HepG2 (cell line): ENCODE measurements at regions not wholly inside any gene's neighbourhood (a gene's known extent, or its start where the extent isn't known, plus 50 kb on each side); places are given as distances from the start of the nearest gene placed in this dataset.

Experiments
- ATAC-seq: fragments of 200-7000 bp; cut with Tn5 transposase; 3 replicates; pipeline ENCODE4 v1.9.1; 2020; ENCODE audit warnings: mild to moderate bottlenecking, moderate library complexity
- BruUV-seq: library from RNA; stranded (reverse); fragments of 400-500 nt; replicated peaks from 2 replicates; lab custom pipeline; 2021; lab: Mats Ljungman, UMichigan
- CTCF ChIA-PET: fragments of 300-600 bp; formaldehyde crosslinking; extraction: SDS; loops from one replicate; lab custom pipeline; 2021; ENCODE audit warnings: low total read pairs, inconsistent platforms, low intra/inter-chr PET ratio; lab: Yijun Ruan, JAX
- POLR2A ChIA-PET: fragments of 350-600 bp; sonication (Branson Sonifier 250); formaldehyde crosslinking; loops from one replicate; lab custom pipeline; 2020; ENCODE audit warnings: antibody characterized with exemption, inconsistent platforms; lab: Yijun Ruan, JAX
- DNase-seq: peaks from one replicate; pipeline ENCODE4 v3.0.0-alpha.2; 2015; ENCODE audit warnings: low spot score
- FAIRE-seq: peaks from 3 replicates; lab custom pipeline; 2011; peaks lifted over from hg19 to GRCh38; lab: Jason Lieb, UNC
- H2AFZ ChIP-seq: one replicate; pipeline ENCODE4 v1.6.1; 2011; ENCODE audit warnings: low read length, inconsistent platforms
- H3K27ac ChIP-seq: fragments of 300-600 bp; 3 replicates; pipeline ENCODE4 v1.8.0; 2011; ENCODE audit warnings: mixed run types, mild to moderate bottlenecking, mixed read lengths, low read length, inconsistent platforms; ENCODE audit not compliant: insufficient read depth; ENCODE audit errors: extremely low read length
- H3K27me3 ChIP-seq, 2 experiments: fragments of 200-600 bp in 1 of 2; 2 replicates in 1 of 2; 3 replicates in 1 of 2; pipeline versions ENCODE4 v1.6.0 to v1.8.0; 2011; ENCODE audit warnings: low read length in 2 of 2, mild to moderate bottlenecking in 2 of 2, moderate library complexity in 2 of 2, inconsistent platforms in 1 of 2; ENCODE audit not compliant: insufficient read depth in 2 of 2, control insufficient read depth in 1 of 2
- H3K36me3 ChIP-seq, 2 experiments: fragments of 200-600 bp in 1 of 2; replicated peaks in 1 of 2; 2 replicates in 1 of 2; 3 replicates in 1 of 2; pipeline versions ENCODE4 v1.5.1 to v1.8.0; 2011; ENCODE audit warnings: low read length in 2 of 2, inconsistent platforms in 1 of 2; ENCODE audit not compliant: insufficient read depth in 2 of 2, control insufficient read depth in 1 of 2
- H3K4me1 ChIP-seq: 2 replicates; pipeline ENCODE4 v1.5.1; 2012; ENCODE audit warnings: low read length, inconsistent platforms; ENCODE audit not compliant: insufficient read depth
- H3K4me2 ChIP-seq: 2 replicates; pipeline ENCODE4 v1.6.0; 2011; ENCODE audit warnings: low read depth, low read length, inconsistent platforms
- H3K4me3 ChIP-seq, 3 experiments: fragments of 200-600 bp in 1 of 3; sonication (generic), shearing (Covaris generic) in 1 of 3; replicated peaks in 1 of 3; 2 replicates each; pipeline ENCODE4 v1.5.1; 2011 to 2016; ENCODE audit warnings: low read length in 3 of 3, inconsistent platforms in 2 of 3, low read depth in 2 of 3, mild to moderate bottlenecking in 2 of 3, control low read depth in 1 of 3, mixed read lengths in 1 of 3; ENCODE audit not compliant: insufficient read depth in 1 of 3
- H3K79me2 ChIP-seq: one replicate; pipeline ENCODE4 v1.6.1; 2011; ENCODE audit warnings: low read length, inconsistent platforms; ENCODE audit not compliant: insufficient read depth
- H3K9ac ChIP-seq: 2 replicates; pipeline ENCODE4 v1.6.0; 2011; ENCODE audit warnings: mild to moderate bottlenecking, low read depth, low read length, inconsistent platforms; ENCODE audit not compliant: insufficient read depth
- H3K9me3 ChIP-seq: 2 replicates; pipeline ENCODE4 v1.5.1; 2012; ENCODE audit warnings: mild to moderate bottlenecking, low read length
- H4K20me1 ChIP-seq: 2 replicates; pipeline ENCODE4 v1.6.0; 2011; ENCODE audit warnings: inconsistent platforms, mild to moderate bottlenecking, low read length, moderate library complexity; ENCODE audit not compliant: insufficient read depth
- DZIP1 ChIP-seq: sonication (generic); formaldehyde crosslinking; IDR thresholded peaks from 2 replicates; pipeline ENCODE4 v1.5.0; 2020; ENCODE audit warnings: mild to moderate bottlenecking, missing genetic modification reagents
- GABPB1 ChIP-seq: IDR thresholded peaks from 2 replicates; pipeline ENCODE4 v1.6.1; 2016; ENCODE audit warnings: mild to moderate bottlenecking, missing genetic modification reagents, moderate library complexity, missing compliant biosample characterization
- KAT8 ChIP-seq: IDR thresholded peaks from 2 replicates; pipeline ENCODE4 v1.6.1; 2016; ENCODE audit warnings: missing genetic modification reagents, missing compliant biosample characterization
- KLF16 ChIP-seq, 2 experiments: sonication (generic) in 1 of 2; formaldehyde crosslinking in 1 of 2; IDR thresholded peaks; 2 replicates each; pipeline versions ENCODE4 v1.6.1 to v1.8.0; 2016 to 2023; ENCODE audit warnings: missing genetic modification reagents in 2 of 2, missing compliant biosample characterization in 1 of 2
- MBD4 ChIP-seq: IDR thresholded peaks from 2 replicates; pipeline ENCODE4 v1.6.1; 2012; ENCODE audit warnings: low read length, inconsistent platforms, borderline replicate concordance
- MTA3 ChIP-seq: sonication (generic); formaldehyde crosslinking; IDR thresholded peaks from 2 replicates; pipeline ENCODE4 v1.4.0; 2020; ENCODE audit warnings: missing genetic modification reagents
- PTBP1 ChIP-seq: fragments of 200-400 bp; formaldehyde crosslinking; IDR thresholded peaks from 2 replicates; pipeline ENCODE4 v1.6.1; 2018; ENCODE audit warnings: low read length, low read depth; ENCODE audit not compliant: poor library complexity, severe bottlenecking
- YEATS2 ChIP-seq: sonication (generic); formaldehyde crosslinking; IDR thresholded peaks from 2 replicates; pipeline ENCODE4 v1.4.0; 2020; ENCODE audit warnings: missing genetic modification reagents, borderline replicate concordance
- ZBTB21 ChIP-seq: sonication (generic); formaldehyde crosslinking; IDR thresholded peaks from 2 replicates; pipeline ENCODE4 v1.4.0; 2020; ENCODE audit warnings: missing genetic modification reagents
- ZNF232 ChIP-seq: sonication (generic); formaldehyde crosslinking; IDR thresholded peaks from 2 replicates; pipeline ENCODE4 v1.4.0; 2020; ENCODE audit warnings: missing genetic modification reagents, borderline replicate concordance
- ZNF431 ChIP-seq: sonication (generic); formaldehyde crosslinking; IDR thresholded peaks from 2 replicates; pipeline ENCODE4 v1.9.0; 2022; ENCODE audit warnings: missing genetic modification reagents, low read depth, mild to moderate bottlenecking, borderline replicate concordance
- ZNF44 ChIP-seq: sonication (generic); formaldehyde crosslinking; IDR thresholded peaks from 2 replicates; pipeline ENCODE4 v1.5.1; 2020; ENCODE audit warnings: mild to moderate bottlenecking, missing genetic modification reagents
- ZNF576 ChIP-seq: sonication (generic); formaldehyde crosslinking; IDR thresholded peaks from 2 replicates; pipeline ENCODE4 v1.4.0; 2020; ENCODE audit warnings: mild to moderate bottlenecking, missing genetic modification reagents
- ZNF644 ChIP-seq: IDR thresholded peaks from 2 replicates; pipeline ENCODE4 v1.6.1; 2016; ENCODE audit warnings: low read depth
- ZNF746 ChIP-seq: sonication (generic); formaldehyde crosslinking; IDR thresholded peaks from 2 replicates; pipeline ENCODE4 v1.8.0; 2022; ENCODE audit warnings: mild to moderate bottlenecking, missing genetic modification reagents
- ZNF747 ChIP-seq: sonication (generic); formaldehyde crosslinking; IDR thresholded peaks from 2 replicates; pipeline ENCODE4 v1.8.1; 2023; ENCODE audit warnings: missing genetic modification reagents, mild to moderate bottlenecking, borderline replicate concordance
- WGBS: methylation state at CpG from one replicate; pipeline ENCODE4 v1.1.6; 2017; ENCODE audit warnings: low lambda C conversion rate; 5-methylcytosine and 5-hydroxymethylcytosine counted together
- in situ Hi-C: cut with HindIII; loops from 2 replicates; pipeline ENCODE4 v1.10.0; 2017; ENCODE audit warnings: low pct_unique_long_range_greater_than_20kb; ENCODE audit not compliant: extremely low pct_ligation_motif_present
- intact Hi-C: fragments of 100-400 bp; cut with micrococcal nuclease; formaldehyde crosslinking; loops from one replicate; pipeline ENCODE4 v1.10.0; 2022; ENCODE audit not compliant: unreplicated experiment

DNA sequence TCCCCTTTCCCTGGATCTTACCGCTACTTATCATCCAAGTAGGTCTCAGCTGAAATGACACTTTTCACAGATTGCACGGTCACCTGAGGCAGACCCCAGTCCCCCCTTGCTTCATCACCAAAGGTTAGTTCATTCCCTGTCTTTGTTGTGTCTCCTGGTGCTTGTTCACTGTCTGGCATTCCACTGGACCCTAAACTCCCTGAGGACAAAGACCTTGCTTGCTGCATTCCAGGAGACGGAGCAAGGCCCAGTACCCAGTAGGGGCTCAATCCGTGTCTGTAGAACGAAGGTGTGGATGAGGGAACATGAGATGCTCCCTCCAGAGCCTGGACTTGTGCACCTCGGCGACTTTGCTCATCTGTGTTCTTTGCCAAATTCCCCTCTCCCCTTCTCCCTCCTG lies 160.0 kb downstream of the RAB11FIP2 start:
- ATAC-seq (no peak), DNase-seq (no peak), FAIRE-seq (no peak)
- Histone ChIP-seq H3K4me2 (no peak overlapping the region), H3K27me3 (peaks cover 0 to 20% of the 10 kb centered on the region in 2 experiments; a peak in 3 of 5 replicates), H3K4me3 (no peak overlapping the region), H3K36me3 (no peaks in the 10 kb centered on the region), H2AFZ (no peak overlapping the region), H3K9me3 (no peaks in the 10 kb centered on the region), H3K4me1 (no peaks in the 10 kb centered on the region), H3K79me2 (no peaks in the 10 kb centered on the region), H3K27ac (no peak overlapping the region), H4K20me1 (no peaks in the 10 kb centered on the region), H3K9ac (no peak overlapping the region)
- CTCF ChIA-PET = no interaction called here
- under 1% methylated on average over 6 of the region's 7 CpGs for WGBS
- POLR2A ChIA-PET = no interaction called here
- TF ChIP-seq ZNF746 (no peak), ZNF644 (no peak), MBD4 (no peak), ZBTB21 (CRISPR knock-in tag) (no peak), ZNF747 (CRISPR knock-in tag) (no peak), PTBP1 (no peak), KLF16 (CRISPR knock-in tag; IDR thresholded peaks at IDR 0.05) (no peak), ZNF44 (CRISPR knock-in tag) (no peak), GABPB1 (CRISPR knock-in tag) (no peak), MTA3 (CRISPR knock-in tag) (no peak), KAT8 (CRISPR knock-in tag) (no peak), ZNF431 (no peak), DZIP1 (CRISPR knock-in tag) (no peak), ZNF576 (CRISPR knock-in tag) (no peak), ZNF232 (CRISPR knock-in tag) (no peak), YEATS2 (no peak)
- in situ Hi-C loops = no loop called here
- intact Hi-C loops = no loop called here
- no TSS peak for BruUV-seq
